Small intestine (tissue), 7 donors: ENCODE measurements at regions not wholly inside any gene's neighbourhood (a gene's known extent, or its start where the extent isn't known, plus 50 kb on each side); places are given as distances from the start of the nearest gene placed in this dataset.

ENCODE experiments used
- DNase-seq, 2 donors: peaks; one replicate each; pipeline versions ENCODE4 v3.0.0 to v3.0.0-alpha.2; 2013
- FAIRE-seq: peaks from 2 replicates; lab custom pipeline; 2012; peaks lifted over from hg19 to GRCh38; lab: Jason Lieb, UNC
- H3K27ac ChIP-seq, 3 donors: one replicate each; pipeline ENCODE4 v1.5.1; 2013; ENCODE audit warnings: low read length in 2 of 3, mild to moderate bottlenecking in 2 of 3, control low read depth in 1 of 3, inconsistent platforms in 1 of 3, low read depth in 1 of 3, moderate library complexity in 1 of 3
- H3K27me3 ChIP-seq, 3 donors: one replicate each; pipeline ENCODE4 v1.6.1; 2013; ENCODE audit warnings: low read length in 3 of 3, inconsistent platforms in 1 of 3; ENCODE audit not compliant: control insufficient read depth in 3 of 3, insufficient read depth in 3 of 3
- H3K36me3 ChIP-seq, 3 donors: one replicate each; pipeline ENCODE4 v1.6.1; 2013; ENCODE audit warnings: low read length in 3 of 3, inconsistent platforms in 1 of 3, low read depth in 1 of 3, mild to moderate bottlenecking in 1 of 3, moderate library complexity in 1 of 3; ENCODE audit not compliant: control insufficient read depth in 3 of 3, insufficient read depth in 2 of 3
- H3K4me1 ChIP-seq, 3 donors: one replicate each; pipeline ENCODE4 v1.6.1; 2013; ENCODE audit warnings: low read length in 2 of 3, inconsistent platforms in 1 of 3, low read depth in 1 of 3, mild to moderate bottlenecking in 1 of 3, moderate library complexity in 1 of 3; ENCODE audit not compliant: control insufficient read depth in 3 of 3, insufficient read depth in 2 of 3
- H3K4me3 ChIP-seq, 3 donors: one replicate each; pipeline ENCODE4 v1.5.1; 2013; ENCODE audit warnings: low read length in 3 of 3, control low read depth in 1 of 3, inconsistent platforms in 1 of 3, low read depth in 1 of 3, mild to moderate bottlenecking in 1 of 3, moderate library complexity in 1 of 3
- H3K9me3 ChIP-seq, 2 donors: one replicate each; pipeline ENCODE4 v1.6.1; 2013; ENCODE audit warnings: low read depth in 1 of 2, low read length in 1 of 2; ENCODE audit not compliant: control insufficient read depth in 2 of 2, insufficient read depth in 1 of 2
- WGBS, 3 donors: extraction: QIAGEN DNeasy Blood & Tissue Kit; methylation state at CpG; one replicate each; pipeline ENCODE4 v1.1.7; 2013; 5-methylcytosine and 5-hydroxymethylcytosine counted together
- donor health status: healthy with polysubstance abuse.
- donor health status: control.
- donor health status: control.
- donor health status: Bipolar disorder and iron deficiency.
- donor health status: healthy.

- Histone ChIP-seq H3K27me3 (no peaks in the 10 kb centered on the region), H3K4me1 (no peaks in the 10 kb centered on the region), H3K9me3 (no peaks in the 10 kb centered on the region), H3K27ac (no peak overlapping the region), H3K36me3 (no peaks in the 10 kb centered on the region), H3K4me3 (no peak overlapping the region)
- DNase-seq (no peak), FAIRE-seq (no peak)
- 28 to 44% (median 42%) methylated on average over 2 of the region's 2 CpGs for WGBS, 3 donors
These were observed 54.1 kb downstream of the C1QL2 start for GRCh38 chr2:119104414-119104813.

GRCh38 chr2:119102964-119103363, 55.6 kb downstream of the C1QL2 start:
- Histone ChIP-seq H3K4me1 (no peaks in the 10 kb centered on the region), H3K27ac (no peak overlapping the region), H3K27me3 (no peaks in the 10 kb centered on the region), H3K36me3 (no peaks in the 10 kb centered on the region), H3K9me3 (no peaks in the 10 kb centered on the region), H3K4me3 (no peak overlapping the region)
- FAIRE-seq = no peak
- no peak for DNase-seq

DNA sequence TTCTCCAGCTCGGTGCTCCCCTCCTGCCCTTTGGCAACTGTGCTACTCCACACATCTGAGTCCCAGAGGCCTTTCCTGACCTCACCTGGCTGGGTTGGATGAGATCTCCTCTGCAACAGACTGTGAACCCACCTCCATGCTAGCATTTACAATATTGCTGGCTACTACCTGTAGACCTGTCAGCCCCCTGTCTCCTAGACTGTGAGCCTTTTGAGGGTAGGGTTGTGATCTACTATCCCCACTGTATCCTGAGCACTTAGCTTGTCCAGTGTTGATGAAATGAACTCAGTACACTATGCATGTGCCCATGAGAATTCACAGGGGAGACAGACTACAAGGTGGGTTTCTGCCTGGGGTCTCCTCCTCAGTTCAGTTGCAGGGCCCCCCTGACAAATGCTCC, 70.1 kb downstream of the C1QL2 start:
- Histone ChIP-seq H3K4me3 (no peak overlapping the region), H3K4me1 (no peaks in the 10 kb centered on the region), H3K36me3 (no peaks in the 10 kb centered on the region), H3K27ac (no peak overlapping the region), H3K9me3 (no peaks in the 10 kb centered on the region), H3K27me3 (no peaks in the 10 kb centered on the region)
- FAIRE-seq = no peak
- WGBS, 3 donors = 67 to 87% (median 81%) methylated on average over 1 of the region's 1 CpG
- DNase-seq = no peak

DNA sequence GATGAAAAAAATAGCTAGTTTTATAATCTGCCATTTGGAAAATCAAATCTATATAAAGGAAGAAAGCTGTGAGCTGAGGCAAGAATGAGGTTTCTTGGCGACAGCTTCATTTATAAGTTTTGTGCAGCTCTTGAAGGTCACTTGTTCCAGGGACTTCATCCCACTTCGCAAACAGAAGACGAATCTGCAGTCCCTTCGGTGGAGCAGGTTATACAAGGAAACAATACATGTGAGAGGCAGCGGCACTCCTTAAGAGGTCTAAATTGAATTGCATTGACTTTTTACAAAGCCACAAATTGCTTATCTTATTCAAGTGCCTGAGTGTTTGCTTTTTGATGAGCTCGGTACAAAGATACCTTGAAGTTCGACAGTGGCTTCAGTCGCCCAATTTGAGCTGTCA, 72.2 kb downstream of the C1QL2 start:
- no peaks in the 10 kb centered on the region for H3K27me3 ChIP-seq
- DNase-seq = peak in 1 of 2 donors; percentile 6
- WGBS, 3 donors = 13 to 45% (median 28%) methylated on average over 8 of the region's 8 CpGs
- no peak overlapping the region for H3K27ac ChIP-seq
- no peaks in the 10 kb centered on the region for H3K4me1 ChIP-seq
- no peaks in the 10 kb centered on the region for H3K9me3 ChIP-seq
- H3K4me3 ChIP-seq = no peak overlapping the region
- H3K36me3 ChIP-seq = no peaks in the 10 kb centered on the region
- FAIRE-seq = no peak

DNA sequence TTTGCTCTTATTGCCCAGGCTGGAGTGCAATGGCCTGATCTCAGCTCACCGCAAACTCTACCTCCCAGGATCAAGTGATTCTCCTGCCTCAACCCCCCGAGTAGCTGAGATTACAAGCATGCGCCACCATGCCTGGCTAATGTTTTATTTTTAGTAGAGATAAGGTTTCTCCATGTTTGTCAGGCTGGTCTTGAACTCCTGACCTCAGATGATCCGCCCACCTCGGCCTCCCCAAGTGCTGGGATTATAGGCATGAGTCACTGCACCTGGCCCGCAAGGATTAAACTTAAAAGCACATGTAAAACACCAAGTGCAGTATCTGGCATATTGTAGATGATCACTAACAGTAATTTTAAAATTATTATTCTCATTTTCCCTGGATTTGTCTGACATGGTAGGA, 72.9 kb downstream of the C1QL2 start:
- Histone ChIP-seq H3K36me3 (no peaks in the 10 kb centered on the region), H3K9me3 (no peaks in the 10 kb centered on the region), H3K27ac (no peak overlapping the region), H3K4me1 (no peaks in the 10 kb centered on the region), H3K4me3 (no peak overlapping the region), H3K27me3 (no peaks in the 10 kb centered on the region)
- DNase-seq (peak; percentile 8 to 15), FAIRE-seq (no peak)
- 9 to 40% (median 27%) methylated on average over 6 of the region's 6 CpGs for WGBS, 3 donors

DNA sequence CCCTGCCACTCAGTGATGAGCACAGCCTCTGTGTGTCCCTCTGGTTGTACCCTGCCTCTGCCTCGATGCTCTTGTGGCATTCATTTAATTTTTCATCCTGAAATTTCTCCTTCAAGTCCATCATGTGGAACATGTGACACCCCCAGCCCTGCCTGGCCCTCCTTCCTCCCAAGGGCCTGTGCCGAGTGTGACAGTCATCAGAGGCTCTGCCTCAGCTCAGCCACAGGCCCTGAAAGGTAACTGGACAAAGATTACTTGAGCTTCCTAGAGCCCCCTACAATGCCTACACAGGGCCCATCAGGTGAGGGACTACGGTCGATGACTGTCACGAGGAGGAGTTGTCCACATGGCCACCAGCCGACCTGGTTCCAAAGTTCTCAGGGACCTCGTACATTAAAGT, 75.1 kb downstream of the C1QL2 start:
- FAIRE-seq = no peak
- Histone ChIP-seq H3K4me3 (no peak overlapping the region), H3K36me3 (no peaks in the 10 kb centered on the region), H3K4me1 (no peaks in the 10 kb centered on the region), H3K27ac (no peak overlapping the region), H3K27me3 (no peaks in the 10 kb centered on the region), H3K9me3 (no peaks in the 10 kb centered on the region)
- 76 to 83% (median 79%) methylated on average over 7 of the region's 7 CpGs for WGBS, 3 donors
- no peak for DNase-seq

GRCh38 chr2:119082821-119083400, 75.6 kb downstream of the C1QL2 start:
- Histone ChIP-seq H3K27ac (no peak overlapping the region), H3K9me3 (no peaks in the 10 kb centered on the region), H3K36me3 (no peaks in the 10 kb centered on the region), H3K4me3 (no peak overlapping the region), H3K27me3 (no peaks in the 10 kb centered on the region), H3K4me1 (no peaks in the 10 kb centered on the region)
- FAIRE-seq = no peak
- no peak for DNase-seq
- 60 to 71% (median 66%) methylated on average over 10 of the region's 10 CpGs for whole genome bisulfite sequencing, 3 donors

- Histone ChIP-seq H3K36me3 (no peaks in the 10 kb centered on the region), H3K4me1 (no peaks in the 10 kb centered on the region), H3K27ac (no peak overlapping the region), H3K27me3 (no peaks in the 10 kb centered on the region), H3K4me3 (no peak overlapping the region), H3K9me3 (no peaks in the 10 kb centered on the region)
- FAIRE-seq = no peak
- no peak for DNase-seq
- WGBS, 3 donors = 71 to 82% (median 77%) methylated on average over 3 of the region's 3 CpGs
These were observed 79.8 kb downstream of the C1QL2 start for GRCh38 chr2:119078796-119079195.

GRCh38 chr2:119076713-119077112, 81.8 kb downstream of the C1QL2 start:
- Histone ChIP-seq H3K4me3 (no peak overlapping the region), H3K36me3 (no peaks in the 10 kb centered on the region), H3K9me3 (no peaks in the 10 kb centered on the region), H3K27ac (no peak overlapping the region), H3K4me1 (no peaks in the 10 kb centered on the region), H3K27me3 (no peaks in the 10 kb centered on the region)
- no peak for FAIRE-seq
- 60 to 72% (median 71%) methylated on average over 8 of the region's 8 CpGs for WGBS, 3 donors
- no peak for DNase-seq
